ENCODE measurements at regions not wholly inside any gene's neighbourhood (a gene's known extent, or its start where the extent isn't known, plus 50 kb on each side); places are given as distances from the start of the nearest gene placed in this dataset.

DNA sequence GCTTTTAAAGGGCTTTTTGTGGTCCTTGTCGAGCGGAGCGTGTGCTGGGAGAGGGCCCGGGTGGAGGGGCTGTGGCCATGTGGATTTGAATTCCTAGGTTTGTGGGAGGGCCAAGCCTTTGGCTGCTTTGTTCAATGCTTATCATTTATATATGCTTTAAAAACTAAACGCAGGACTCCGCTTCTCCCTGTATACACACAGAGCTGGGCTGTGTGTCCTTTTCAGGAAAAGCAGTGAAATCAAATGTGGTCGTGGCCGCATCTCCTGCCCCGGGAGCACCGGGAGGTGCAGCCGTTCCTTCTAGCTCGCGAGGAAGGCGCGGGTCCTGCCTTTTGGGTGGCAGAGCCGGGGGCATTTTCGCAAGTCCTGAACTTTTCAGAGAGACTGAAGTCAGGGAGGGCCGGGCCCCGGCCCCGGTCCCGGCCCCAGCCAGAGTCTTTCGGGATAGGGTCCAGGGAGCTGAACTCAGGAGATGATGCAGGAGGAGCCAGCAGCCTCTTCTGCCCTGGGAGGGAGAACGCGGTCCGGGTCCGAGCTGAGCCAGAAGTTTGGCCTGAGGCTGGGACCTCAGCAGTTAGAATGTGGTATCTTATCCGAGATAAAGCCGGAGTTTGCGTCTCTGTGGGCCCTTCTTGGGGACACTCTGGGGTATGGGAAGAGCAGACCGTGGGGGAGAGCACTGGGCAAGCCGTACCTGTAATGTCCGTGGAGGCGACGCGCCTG is 158.8 kb downstream of the C9orf152 start:
- DNase-seq (ENCODE audit: low read depth in 1 of 2, low spot score in 1 of 2), result no peak

DNA sequence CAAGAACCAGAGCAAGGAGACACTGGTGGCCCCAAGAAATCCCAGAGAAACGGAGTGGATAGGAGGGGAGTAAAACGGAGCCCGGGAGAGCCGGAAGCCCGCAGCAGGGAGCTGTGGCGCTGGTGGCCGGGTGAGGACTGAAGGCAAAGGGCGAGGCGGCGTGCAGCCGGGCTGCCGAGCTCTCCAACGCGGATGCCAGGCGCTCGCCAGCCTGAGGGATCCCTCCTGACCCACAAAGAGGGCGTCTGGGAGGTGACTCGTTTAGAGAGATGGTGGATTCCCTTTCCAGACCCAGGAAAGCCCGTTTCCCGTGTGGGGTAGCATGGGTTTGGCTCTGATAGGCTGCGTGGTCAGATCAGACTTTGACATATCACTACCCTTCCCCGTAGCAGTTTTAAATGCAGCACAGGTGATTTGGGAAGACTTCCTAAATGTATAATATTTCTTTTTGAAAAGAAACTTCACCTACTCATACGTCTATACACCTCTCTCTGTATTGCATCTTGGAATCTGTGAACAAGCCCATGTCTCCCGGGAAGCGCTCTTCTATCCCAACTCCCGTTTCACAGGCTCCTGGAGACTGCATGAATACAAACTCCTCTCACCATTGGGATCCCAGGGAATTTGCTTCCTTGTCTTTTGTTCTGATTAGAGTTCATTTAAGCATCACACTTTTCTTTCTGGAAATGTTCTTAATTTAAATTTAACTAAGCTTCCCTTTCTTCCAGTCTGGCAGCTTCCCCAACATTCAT is 158.1 kb downstream of the C9orf152 start:
- no peak for DNase-seq (ENCODE audit: low read depth in 1 of 2, low spot score in 1 of 2)

- DNase-seq (ENCODE audit: low read depth in 1 of 2, low spot score in 1 of 2), result no peak
Measured at GRCh38 chr9:110050925-110051355, 157.0 kb downstream of the C9orf152 start.

GRCh38 chr9:110056062-110056461 is 151.9 kb downstream of the C9orf152 start:
- no peak for DNase-seq (ENCODE audit: low read depth in 1 of 2, low spot score in 1 of 2)

GRCh38 chr9:110058304-110058953 is 149.5 kb downstream of the C9orf152 start:
- DNase-seq (ENCODE audit: low read depth in 1 of 2, low spot score in 1 of 2), result peak; percentile 28 to 35

DNA sequence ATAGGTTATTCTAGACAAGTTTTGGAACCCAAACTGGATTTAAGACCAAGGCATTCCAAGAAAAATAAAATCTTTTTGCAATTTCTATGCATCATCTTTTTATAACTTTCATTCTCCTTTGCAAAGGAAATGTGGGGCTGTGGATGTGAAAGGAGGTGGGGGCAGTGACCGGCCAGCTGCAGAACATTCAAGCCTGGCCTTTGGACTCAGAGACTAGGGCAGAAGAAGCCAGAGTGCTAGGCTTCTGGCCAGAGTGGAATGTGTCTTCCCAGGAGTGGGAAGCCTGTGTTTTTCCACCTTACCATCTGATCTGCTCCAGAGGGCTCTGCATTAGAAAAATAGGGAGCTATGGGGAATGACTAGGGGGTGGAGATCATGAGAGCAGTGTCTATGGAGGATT is 148.5 kb downstream of the C9orf152 start:
- DNase-seq (ENCODE audit: low read depth in 1 of 2, low spot score in 1 of 2), result no peak

- no peak for DNase-seq (ENCODE audit: low read depth in 1 of 2, low spot score in 1 of 2)
Measured at GRCh38 chr9:110064803-110065202, 143.2 kb downstream of the C9orf152 start.

- no peak for DNase-seq (ENCODE audit: low read depth in 1 of 2, low spot score in 1 of 2)
Measured at GRCh38 chr9:110065532-110065931, 142.4 kb downstream of the C9orf152 start.

DNA sequence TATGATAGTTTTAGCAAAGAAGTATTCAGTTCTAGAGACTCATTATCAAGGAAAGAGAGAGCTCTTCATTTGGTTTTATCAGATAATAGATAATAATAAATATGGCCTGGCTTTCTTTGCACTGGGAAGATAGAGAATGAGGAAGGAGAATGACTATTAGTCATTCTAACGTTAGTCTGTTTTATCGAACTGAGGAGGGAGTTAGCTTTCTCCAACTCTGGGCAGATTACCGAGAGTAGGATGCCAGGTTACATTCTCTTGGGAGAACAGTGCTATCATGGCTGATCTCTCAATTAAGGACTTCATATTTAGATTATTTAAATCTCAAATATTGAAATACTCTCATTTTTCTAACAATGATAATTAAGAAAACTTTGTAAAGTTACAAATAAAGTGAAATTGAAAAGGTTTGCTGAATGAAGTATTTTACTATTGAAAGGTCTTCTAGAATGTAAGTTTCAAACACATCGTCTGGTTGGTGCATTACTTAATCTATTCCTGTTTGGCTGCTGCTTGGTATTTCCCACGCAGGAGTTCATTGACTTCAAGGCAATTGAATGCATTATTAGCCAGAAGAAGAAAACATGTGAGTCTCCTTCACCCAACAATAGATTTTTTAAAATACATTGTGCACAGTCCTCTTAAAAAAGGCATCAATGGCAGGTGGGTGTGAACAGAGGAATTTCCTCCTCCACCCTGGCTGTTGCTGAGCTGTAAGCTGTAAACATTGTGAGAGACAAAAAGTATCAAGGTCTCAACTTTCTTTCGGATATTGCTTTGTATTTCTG is 140.8 kb downstream of the C9orf152 start:
- no peak for DNase-seq (ENCODE audit: low read depth in 1 of 2, low spot score in 1 of 2)

DNA sequence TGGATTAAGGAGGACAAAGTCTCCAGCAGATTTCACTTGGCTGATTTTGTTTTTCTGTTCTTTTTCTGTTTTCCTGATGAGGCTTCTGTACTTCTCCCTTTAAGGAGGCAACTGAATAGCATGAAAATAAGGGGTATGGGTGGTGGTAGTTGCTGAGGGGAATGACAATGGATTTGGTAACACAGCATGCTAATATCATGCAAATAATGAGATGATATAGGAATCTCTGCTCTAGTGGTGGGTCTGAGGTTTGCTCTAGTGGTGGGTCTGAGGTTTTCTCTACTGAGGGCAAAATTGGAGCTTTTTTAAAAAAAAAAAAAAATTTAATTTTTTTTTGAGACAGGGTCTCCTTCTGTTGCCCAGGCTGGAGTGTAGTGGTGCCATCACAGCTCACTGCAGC is 139.7 kb downstream of the C9orf152 start:
- DNase-seq (ENCODE audit: low read depth in 1 of 2, low spot score in 1 of 2), result no peak

DNA sequence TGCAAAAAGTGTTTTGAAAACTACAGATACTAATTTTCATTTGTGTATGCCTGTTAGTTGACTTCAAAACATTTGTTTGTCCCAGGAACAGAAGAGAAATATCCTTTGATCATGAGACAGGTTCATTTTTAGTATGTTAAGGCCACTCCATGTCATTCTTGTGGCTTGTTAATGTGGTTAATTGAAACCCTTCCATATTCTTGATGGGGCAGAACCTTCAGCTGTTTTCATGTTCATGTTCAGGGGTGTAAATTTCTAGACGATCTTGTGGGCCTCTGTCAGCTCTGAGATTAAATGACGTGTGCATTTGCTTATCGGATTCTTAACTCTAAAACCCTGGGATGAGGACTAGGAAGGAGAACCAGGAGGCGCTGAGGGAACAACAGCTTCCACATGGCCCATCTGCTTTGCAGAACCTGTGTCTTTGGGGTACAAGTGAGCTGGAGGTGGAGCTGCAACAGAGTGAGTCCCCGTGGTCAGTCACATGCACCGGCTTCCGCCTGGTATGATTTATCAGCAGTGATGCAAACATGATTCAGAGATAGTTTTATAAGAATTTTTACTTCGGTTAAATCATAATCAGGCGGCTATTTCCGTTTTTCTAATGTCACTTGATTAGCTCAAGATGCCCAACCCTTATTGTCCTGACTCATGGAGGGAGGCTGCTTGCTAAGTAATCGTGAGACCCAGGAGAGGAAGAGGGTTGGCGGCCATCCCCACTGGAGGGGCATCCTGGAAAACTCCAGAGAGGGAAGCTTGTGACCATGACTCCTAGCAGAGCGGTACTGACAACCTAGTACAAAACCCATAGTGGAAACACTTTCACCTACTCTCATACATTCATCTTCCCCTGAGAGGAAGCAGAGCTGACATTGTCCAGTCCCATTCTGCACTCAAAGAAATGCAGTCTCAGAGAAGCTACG is 138.4 kb downstream of the C9orf152 start:
- no peak for DNase-seq (ENCODE audit: low read depth in 1 of 2, low spot score in 1 of 2)

GRCh38 chr9:110072597-110073355 is 135.2 kb downstream of the C9orf152 start:
- DNase-seq (ENCODE audit: low read depth in 1 of 2, low spot score in 1 of 2), result no peak

DNA sequence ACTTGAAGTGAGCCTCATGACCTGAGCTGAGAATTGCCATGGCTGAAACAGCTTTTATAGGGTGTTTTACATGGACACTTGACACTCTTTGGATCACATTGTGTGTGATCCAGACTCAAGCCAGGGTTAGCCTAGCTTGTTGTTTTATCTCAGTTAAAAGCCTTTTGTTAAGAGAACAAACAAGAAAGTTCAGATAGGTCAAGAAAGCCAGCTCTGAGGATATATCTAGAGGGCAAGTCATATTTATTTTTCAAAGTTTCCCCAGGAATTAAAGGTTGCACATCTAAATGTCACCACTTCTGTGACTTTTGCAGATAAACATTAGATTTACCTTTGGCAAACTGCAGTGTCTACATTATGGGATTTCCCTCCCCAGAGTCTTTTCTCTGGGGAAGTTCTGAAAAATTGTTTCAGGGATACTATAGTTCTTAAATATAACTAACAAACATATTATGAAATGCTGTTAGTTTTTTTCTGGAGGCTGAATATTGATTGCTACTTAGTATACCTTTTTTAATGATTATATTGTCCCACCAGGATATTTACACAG is 134.5 kb downstream of the C9orf152 start:
- no peak for DNase-seq (ENCODE audit: low read depth in 1 of 2, low spot score in 1 of 2)

DNA sequence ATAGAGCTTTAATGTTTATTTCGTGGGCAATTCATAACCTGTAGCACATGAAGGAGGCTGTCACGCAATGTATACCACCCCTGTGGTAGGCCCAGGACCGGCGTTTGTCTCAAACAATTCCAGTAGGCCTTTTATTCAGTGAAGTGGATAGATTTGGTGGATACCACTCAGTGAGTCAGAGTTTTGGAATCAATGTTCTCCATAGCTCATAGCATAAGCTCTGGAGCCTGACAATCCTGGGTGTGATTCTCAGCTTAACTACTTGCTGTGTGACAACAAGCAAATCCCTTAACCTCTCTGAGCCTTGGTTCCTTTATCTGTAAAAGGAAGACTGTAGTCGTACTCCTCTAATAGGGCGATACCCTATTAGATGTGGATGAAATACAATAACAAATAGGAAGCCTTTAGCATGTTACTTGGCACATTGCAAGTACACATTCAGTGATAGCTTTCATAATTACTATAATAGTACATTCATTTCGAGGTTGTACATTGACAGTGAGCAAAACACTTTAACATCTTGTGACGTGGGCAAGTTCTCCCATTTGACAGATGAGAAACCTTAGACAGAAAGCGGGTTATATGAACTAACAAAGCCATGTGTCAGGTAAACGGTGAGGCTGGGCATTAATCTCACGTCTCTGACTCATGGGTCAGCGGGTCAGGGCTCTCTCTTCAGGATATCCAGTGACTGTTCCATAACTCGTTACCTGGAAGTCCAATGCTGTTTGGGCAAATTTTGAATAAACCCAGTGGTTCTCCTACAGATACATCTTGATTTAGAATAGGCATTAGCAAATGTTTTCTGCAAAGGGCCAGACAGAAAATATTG is 130.8 kb downstream of the C9orf152 start:
- no peak for DNase-seq (ENCODE audit: low read depth in 1 of 2, low spot score in 1 of 2)

DNA sequence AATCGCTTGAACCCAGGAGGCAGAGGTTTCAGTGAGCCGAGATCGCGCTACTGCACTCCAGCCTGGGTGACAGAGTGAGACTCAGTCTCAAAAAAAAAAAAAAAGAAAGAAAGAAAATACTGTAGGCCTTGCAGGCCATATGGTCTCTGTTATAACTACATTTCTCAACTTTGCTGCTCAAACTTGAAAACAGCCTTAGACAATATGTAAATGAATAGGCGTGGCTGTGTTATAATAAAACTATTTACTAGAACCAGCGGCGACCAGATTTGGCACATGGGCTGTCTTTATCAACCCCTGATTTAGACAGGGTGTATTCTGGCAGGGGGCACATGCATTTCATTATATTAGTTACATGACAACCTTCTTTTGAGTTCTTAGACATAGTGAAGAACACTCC is 130.0 kb downstream of the C9orf152 start:
- no peak for DNase-seq (ENCODE audit: low read depth in 1 of 2, low spot score in 1 of 2)

DNA sequence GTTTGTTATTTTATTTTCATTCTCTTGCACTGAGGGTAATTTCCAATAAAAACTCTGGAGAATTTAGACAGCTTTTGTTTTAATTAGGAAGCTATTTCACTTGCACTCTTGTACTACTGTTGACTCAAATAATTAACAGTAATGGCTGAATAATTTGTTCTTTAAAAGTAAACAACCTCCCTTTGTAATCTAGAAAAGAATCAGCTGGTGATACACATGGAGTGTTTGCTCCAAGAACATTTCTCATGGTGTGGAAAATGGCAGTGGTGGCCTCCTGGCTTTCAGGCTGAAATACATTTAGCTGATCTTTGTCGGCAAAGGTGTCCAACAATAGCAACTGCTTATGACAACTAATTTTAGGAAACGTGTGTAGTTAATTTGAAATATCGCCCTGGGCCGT is 129.4 kb downstream of the C9orf152 start:
- no peak for DNase-seq (ENCODE audit: low read depth in 1 of 2, low spot score in 1 of 2)

- DNase-seq (ENCODE audit: low read depth in 1 of 2, low spot score in 1 of 2), result no peak
Measured at GRCh38 chr9:110081395-110081794, 126.6 kb downstream of the C9orf152 start.

DNA sequence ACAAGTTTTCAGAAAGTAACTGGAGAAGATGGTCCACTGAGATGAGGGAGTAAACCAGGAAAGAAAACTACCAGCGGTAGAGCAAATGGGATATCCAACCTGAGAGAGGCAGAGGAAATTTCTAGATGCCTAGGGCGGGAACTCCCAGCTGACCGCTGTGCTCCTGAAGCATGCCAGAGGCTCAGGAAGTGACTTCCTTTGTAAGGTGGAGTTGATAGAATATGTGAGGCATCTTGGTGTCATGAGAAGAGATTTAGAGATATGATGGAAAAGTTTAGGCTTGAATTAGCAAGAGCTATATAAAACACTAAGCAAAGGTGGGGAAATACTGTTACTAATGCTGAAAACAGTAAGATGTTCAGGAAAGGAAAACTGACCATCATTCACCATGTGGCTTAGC is 124.1 kb downstream of the C9orf152 start:
- DNase-seq (ENCODE audit: low read depth in 1 of 2, low spot score in 1 of 2), result no peak

Measured in activated CD4-positive, alpha-beta T cell treated with anti-CD3 and anti-CD28 coated beads, Interleukin-2, amount 50 U/mL, for 24 hours (primary cell).